Hepatic stellate cell (primary cell): ENCODE measurements at regions not wholly inside any gene's neighbourhood (a gene's known extent, or its start where the extent isn't known, plus 50 kb on each side); places are given as distances from the start of the nearest gene placed in this dataset.

Experiments
- DNase-seq: peaks from one replicate; pipeline ENCODE4 v3.0.0; 2011; ENCODE audit warnings: low spot score

DNA sequence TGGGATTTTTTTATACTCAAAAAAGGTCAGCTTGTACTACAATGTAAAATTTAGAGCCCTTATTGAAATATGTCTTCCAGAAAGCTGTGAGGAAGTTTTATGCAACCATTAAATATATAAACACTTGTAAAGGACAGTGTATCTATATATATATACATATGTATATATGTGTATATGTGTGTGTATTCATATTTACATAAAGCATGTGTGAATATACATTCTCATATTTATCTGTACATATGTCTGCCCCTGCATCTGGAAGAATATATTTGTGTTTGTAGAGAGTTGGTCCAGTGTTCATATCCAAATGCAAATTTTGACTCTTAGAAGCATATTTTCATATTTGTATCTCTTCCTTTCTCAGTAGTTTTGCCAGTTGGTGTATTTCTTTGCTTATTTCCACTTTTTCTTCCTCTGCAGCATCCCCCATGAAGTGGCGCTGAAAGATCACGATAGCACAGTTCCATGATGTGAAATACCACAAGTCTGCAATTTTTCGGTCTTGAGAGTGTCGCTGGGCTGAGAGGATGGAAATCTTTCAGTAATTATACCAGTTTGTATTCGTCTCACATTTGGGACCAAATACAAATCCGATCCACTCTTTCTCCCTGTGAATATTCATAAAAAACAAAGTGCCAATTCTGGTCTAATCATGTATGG, 311.7 kb upstream of the DPH6 start:
- DNase-seq = no peak

- no peak for DNase-seq
Measured at GRCh38 chr15:35858707-35859106, 312.7 kb upstream of the DPH6 start.

GRCh38 chr15:35863655-35864054, 317.7 kb upstream of the DPH6 start:
- no peak for DNase-seq

GRCh38 chr15:35867356-35867755, 321.4 kb upstream of the DPH6 start:
- DNase-seq = no peak

DNA sequence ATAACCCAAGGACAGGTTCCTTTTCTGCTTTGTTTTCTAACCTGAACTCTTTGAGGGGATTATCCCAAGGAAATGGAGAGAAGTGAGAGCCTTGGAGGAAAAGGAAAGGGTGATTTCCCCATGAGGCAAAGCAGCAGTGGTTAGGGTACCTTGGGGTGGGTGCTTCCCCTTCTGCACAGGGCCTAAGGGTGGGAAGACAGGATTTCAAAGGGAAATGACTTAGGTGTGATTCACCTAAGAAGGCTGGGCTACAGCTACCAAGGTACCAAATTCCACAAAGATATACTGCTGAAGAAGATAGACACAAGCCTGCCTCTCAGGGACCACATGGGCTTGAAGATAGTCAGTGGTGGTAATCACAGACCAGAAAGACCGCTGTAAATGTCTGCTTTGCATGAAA, 325.3 kb upstream of the DPH6 start:
- DNase-seq = no peak

DNA sequence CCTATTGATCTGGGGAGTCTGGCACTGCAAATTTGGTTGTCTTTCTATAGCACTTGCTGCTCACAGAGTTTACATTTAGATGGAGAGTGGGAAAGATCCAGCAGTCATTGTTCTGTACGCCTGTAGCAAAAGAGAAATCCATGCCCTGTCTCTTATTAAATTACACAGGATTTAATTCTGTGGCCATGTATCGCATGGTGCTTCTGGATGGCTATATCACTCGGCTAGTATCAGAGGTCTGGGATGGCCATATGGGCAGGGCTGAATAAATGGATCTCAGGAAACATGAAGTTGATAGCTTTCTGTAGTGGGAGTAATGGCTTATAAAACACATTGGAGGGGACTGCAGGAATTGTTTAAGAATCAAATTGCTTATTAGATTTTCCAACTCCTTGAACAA, 325.8 kb upstream of the DPH6 start:
- DNase-seq = no peak

GRCh38 chr15:35872577-35872976, 326.6 kb upstream of the DPH6 start:
- DNase-seq = no peak

DNA sequence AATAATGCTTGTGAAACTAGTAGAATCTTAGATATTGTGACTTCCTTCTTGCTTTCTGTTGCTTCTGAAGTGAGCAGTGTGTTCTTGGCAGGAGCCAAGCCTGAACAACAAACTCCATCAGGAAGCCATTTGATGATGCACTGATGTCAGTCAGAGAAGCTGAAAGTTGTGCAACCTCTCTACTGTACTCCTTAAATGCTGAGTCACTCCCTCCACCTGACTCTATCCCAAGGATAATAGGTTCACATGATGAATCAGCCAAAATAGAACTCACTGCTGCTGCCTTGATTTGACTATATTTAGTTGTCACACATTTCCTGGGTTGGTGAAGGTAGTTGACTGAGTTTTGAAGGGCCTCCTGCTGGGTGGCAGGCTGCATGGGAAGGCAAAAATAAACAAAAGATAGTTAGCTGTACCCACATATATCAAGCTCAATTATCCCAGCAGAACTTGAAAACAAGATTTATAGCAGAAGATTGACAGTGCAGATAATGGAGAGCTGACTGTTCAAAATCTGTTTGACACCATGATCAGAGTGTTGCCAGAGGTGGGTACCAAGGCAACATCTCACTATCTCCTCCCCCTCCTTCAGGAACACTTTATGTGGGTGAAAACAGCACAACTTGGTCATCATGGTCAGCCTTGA, 328.4 kb upstream of the DPH6 start:
- peak; percentile 9 for DNase-seq

DNA sequence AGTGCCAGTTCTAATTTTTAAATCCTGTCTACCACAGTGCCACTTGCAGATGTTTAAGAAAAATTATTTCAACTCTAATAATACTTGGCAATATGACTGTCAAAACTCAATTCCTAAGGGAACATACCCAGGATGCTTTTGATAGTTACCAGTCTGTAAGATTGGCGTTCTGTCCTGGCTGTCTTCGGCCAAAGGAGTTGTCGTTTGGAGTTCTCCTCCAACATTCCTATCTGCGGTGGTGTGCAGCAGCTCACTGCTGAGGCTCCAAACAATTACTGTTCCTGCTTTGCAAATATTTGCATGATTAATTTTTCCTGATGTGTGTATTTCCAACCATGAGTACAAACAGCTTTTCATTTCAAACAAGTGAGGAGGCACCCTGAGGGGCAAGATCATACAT, 330.8 kb upstream of the DPH6 start:
- DNase-seq = no peak

GRCh38 chr15:35880896-35881295, 334.9 kb upstream of the DPH6 start:
- DNase-seq = no peak

GRCh38 chr15:35885870-35886269, 339.9 kb upstream of the DPH6 start:
- DNase-seq = no peak

DNA sequence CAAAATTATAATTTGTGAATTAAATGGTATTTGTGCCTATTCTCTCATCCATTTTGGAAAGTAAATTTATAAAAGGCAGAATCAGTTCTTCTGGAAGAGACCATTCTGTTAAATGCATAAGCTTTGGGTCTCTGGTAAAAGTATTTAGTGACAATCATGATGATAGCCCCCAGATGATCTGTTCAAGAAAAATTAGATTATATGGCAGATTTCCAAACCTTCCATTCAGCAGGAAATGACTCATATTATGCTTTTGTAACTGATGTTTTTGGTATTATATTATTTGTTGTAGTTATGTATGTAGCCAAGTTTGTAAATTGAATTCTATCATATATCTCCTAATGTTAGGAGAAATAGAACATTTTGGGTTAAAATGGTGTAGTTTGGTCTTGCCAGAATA, 340.8 kb upstream of the DPH6 start:
- peak; percentile 1 for DNase-seq

DNA sequence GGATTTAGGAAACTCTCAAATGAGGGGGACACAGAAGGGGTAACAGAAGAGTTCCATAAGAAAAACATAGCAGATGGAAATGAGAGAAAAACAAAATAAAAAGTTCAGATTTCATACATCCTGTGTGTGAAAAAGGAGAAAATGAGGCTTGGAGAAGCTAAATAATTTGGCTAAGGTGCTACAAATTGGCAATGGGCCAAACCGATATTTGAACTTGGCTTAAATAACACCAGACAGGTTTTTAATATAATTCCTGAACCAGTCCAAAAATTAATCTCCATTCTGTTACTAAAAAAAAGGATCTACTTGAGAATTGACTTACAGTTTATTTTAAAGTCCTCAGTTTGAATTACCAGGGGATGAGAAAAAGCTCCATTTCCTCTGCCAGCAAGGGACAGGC, 342.9 kb upstream of the DPH6 start:
- no peak for DNase-seq

GRCh38 chr15:35907511-35907910, 361.5 kb upstream of the DPH6 start:
- DNase-seq = no peak

- DNase-seq = no peak
Measured at GRCh38 chr15:35909414-35909813, 363.4 kb upstream of the DPH6 start.

GRCh38 chr15:35910227-35910626, 364.3 kb upstream of the DPH6 start:
- DNase-seq = no peak

DNA sequence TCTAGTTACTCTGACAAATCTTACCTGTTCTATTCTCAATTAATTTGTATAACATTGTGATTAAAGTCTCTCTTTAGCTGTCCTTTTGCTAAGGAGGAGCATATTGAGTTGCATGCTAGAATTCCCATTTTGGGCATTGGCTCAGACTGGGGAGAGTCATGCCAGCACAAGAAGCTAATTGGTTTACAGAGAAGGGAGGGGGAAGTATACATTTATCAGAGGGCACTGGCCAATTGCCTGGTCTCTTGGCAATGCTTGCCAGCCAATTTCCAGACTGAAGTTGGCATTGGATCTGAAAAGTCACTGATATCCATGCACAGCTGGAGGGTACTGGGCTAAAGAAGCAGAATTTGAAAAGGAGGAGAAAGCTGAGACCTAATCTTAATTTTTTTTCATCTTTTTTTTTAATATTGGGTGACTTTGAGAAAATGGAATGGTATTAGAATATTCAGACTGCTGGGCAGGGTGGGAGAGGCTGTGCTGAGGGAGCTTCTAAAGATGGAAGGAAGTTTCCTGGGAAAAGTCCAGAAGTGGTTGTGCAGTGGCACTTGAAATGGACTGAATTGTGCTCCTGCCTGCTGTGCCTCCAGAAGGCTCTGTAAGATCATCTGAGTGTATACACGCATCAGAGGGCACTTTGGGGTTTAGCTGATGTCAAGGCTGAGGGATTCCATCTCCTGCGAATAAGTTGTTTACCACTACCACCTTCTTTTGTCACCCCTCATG, 365.2 kb upstream of the DPH6 start:
- DNase-seq = no peak

GRCh38 chr15:35912196-35912595, 366.2 kb upstream of the DPH6 start:
- DNase-seq = peak; percentile 8

DNA sequence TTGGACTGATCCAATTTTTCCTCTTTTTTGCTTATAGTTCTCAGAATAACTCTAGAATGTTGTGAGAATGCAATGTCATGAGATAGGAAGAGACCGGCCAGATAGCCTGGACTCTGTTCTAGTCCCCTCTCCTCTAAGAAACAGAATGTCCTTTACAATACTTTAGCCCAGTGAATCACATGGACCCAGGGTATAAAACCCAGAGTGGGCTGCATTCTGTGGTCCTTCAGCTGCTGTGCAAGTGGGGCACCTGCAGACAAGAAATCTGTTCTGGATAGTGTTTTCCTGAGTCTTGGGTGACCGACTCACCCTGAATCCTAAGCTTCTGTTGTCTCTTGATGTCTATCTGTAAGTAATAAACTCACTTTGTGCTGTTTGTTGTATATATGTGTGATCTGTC, 368.6 kb upstream of the DPH6 start:
- DNase-seq = no peak

DNA sequence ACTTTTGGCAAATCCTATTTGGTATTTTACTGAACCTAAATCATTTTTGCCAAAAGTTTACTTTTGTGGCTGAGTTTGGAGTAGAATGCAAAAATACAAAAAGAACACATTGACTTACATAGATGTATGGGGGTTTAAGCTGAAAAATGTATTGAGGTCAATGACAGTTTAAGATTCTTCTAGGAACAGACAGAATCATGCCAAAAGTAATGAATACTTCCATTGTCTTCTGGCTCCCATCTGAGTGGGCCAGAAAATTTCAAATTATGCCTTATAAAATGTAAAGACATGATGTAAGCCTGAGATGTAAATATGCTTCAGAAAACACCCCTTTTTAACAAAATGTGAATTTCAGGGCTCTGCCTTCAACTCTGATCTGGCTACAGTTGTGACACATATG, 375.1 kb upstream of the DPH6 start:
- no peak for DNase-seq

DNA sequence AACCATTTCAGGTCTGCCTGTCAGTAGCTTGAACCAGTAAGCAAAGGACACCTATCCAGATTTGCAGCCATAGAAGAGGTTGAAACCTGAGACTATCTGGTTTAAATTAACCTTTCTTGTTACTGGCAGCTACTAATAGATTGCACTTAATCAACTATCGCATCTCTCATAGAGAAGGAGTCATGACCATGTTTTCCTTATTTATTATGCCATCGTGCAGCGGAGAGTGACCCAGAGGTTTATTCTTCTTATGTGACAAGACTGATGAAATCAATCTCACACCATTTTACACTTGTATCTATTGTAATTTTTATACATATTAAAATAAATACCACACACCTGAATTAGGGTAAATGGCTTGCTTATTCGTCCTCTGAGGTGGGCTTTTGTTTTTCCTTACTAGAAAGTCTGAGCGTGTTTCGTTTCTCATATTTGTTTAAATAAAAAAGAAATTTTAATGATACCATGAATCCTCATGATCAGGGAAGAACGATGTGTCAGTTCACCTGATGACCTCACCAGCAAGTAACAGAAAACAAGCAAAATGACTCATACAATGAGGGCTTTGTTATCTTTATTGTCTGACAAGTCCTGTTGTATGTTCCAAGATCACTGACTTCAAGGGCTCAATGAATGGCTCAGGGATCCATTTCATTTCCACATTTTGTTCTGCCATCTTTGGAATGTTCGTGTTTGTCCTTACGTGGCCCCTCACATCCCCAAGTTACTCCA, 379.5 kb upstream of the DPH6 start:
- no peak for DNase-seq

- no peak for DNase-seq
Measured at GRCh38 chr15:35926007-35926380, 380.0 kb upstream of the DPH6 start.

DNA sequence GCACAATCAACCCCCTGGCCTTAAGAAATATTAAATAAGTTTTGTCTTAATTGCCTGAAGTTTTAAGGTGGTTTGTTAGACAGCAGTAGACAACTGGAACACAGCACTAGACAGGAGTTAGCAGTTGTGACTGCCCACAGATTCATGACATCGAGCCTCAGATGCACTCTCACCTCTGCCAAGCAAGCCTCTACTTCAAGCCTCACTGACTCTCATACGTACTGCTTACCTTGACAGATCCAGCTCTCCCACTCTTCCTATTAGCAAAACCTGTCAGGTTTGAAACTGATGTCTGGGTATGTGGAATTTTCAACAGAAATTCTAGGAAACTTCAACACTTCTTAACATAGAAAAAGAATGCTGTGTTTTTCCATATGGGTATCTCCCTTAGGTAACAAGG, 382.9 kb upstream of the DPH6 start:
- no peak for DNase-seq
